Breast epithelium (tissue), 4 donors: ENCODE measurements at regions not wholly inside any gene's neighbourhood (a gene's known extent, or its start where the extent isn't known, plus 50 kb on each side); places are given as distances from the start of the nearest gene placed in this dataset.

Experiments used
- DNase-seq, 2 donors: peaks; one replicate each; pipeline ENCODE4 v3.0.0-alpha.2; 2019; ENCODE audit warnings: low spot score in 2 of 2
- H3K27ac ChIP-seq, 2 donors: fragments of 200-600 bp; sonication (generic) in 1 of 2; one replicate each; pipeline ENCODE4 v1.5.1; 2016 to 2019; ENCODE audit warnings: mild to moderate bottlenecking in 1 of 2
- H3K27me3 ChIP-seq, 2 donors: fragments of 200-600 bp; sonication (generic) in 1 of 2; one replicate each; pipeline versions ENCODE4 v1.5.1 to v1.6.0; 2017 to 2019; ENCODE audit warnings: control low read depth in 1 of 2, mild to moderate bottlenecking in 1 of 2
- H3K36me3 ChIP-seq: fragments of 200-600 bp; one replicate; pipeline ENCODE4 v1.5.1; 2019
- H3K4me1 ChIP-seq, 2 donors: fragments of 200-600 bp; sonication (generic); one replicate each; pipeline ENCODE4 v1.5.1; 2016 to 2019; ENCODE audit warnings: control low read depth in 1 of 2
- H3K4me3 ChIP-seq, 3 donors: fragments of 200-600 bp; sonication (generic); 1 replicate in 2 of 3; 2 replicates in 1 of 3; pipeline ENCODE4 v1.5.1; 2016 to 2019; ENCODE audit warnings: mild to moderate bottlenecking in 3 of 3, moderate library complexity in 2 of 3
- H3K9me3 ChIP-seq, 2 donors: fragments of 200-600 bp; sonication (generic) in 1 of 2; one replicate each; pipeline ENCODE4 v1.5.1; 2016 to 2019; ENCODE audit warnings: control low read depth in 1 of 2
- POLR2A ChIP-seq: fragments of 450-650 bp; IDR thresholded peaks from one replicate; pipeline ENCODE4 v1.6.1; 2016; ENCODE audit warnings: antibody characterized with exemption, mild to moderate bottlenecking, moderate library complexity
- POLR2AphosphoS5 ChIP-seq, 3 donors: sonication (generic); formaldehyde crosslinking; IDR thresholded peaks; one replicate each; pipeline ENCODE4 v1.6.1; 2017; ENCODE audit warnings: antibody characterized with exemption in 3 of 3
- intact Hi-C: fragments of 100-400 bp; cut with DNase I; formaldehyde crosslinking; loops from one replicate; pipeline ENCODE4 v1.15.1; 2023; ENCODE audit warnings: low total_unique reads
- TF ChIP-seq, protein P1 (sequence below), 3 donors: fragments of 450-650 bp; IDR thresholded peaks; one replicate each; pipeline ENCODE4 v1.5.1; 2016 to 2017; ENCODE audit warnings: antibody characterized with exemption in 3 of 3, mild to moderate bottlenecking in 3 of 3, moderate library complexity in 3 of 3

DNA sequence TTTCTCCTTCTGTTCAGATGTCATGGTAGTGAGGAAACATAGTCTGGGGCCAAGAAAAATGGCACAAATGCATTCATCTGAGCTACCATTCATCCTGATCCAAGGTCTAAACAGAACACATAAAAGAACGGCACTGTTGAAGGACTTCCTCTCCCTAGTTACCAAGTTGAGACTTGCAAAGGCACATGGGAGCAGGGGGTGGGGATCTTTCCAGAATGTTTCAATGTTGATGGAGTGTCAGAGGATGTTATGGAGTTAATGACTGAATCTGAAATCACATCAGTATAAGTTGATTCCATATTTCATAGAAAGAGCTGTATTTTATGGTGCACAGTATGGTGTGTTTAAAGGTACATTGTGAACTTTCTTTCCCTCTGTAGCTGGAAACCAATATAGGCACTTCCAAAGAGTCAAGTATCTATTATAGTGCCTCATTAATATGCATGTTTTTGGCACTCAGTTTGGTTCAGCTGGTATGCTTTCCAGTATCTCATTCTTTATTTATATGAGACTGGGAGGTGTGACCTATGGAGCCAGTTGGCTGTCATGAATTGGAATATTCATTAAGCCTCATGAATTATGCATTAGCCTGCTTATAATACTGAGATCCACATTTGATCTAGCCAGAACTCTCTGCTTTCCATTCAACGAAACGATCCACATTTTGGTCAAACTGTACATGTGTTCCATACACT lies 603.0 kb downstream of the NR2F1-AS1 start:
- H3K27ac ChIP-seq: no peak overlapping the region
- H3K4me1 ChIP-seq: no peaks in the 10 kb centered on the region
- H3K27me3 ChIP-seq: no peaks in the 10 kb centered on the region
- no peaks in the 10 kb centered on the region for H3K36me3 ChIP-seq
- no peaks in the 10 kb centered on the region for H3K9me3 ChIP-seq
- H3K4me3 ChIP-seq: no peak overlapping the region
- intact Hi-C loops: no loop called here
- no peak for DNase-seq
- no peak for TF ChIP-seq POLR2A

DNA sequence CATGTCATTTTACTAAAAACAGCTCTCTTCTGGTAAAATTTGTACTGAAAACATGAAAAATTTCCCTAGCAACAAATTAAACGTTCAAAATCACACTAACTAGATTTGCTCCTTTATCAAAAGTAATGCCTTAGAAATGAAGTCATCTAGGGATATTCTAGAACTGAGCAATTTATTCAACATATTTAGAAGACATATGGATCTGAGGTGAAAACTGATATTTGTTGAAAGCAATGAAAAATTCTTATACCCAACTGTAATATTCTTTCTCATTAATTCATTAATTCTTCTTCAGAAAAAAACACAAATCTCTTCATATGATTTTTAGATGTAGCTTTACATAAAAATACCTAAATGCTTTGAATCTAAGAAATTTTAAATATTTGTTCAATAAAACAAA lies 604.9 kb downstream of the NR2F1-AS1 start:
- Histone ChIP-seq H3K4me1 (no peaks in the 10 kb centered on the region), H3K36me3 (no peaks in the 10 kb centered on the region), H3K4me3 (no peak overlapping the region), H3K27me3 (no peaks in the 10 kb centered on the region), H3K27ac (no peak overlapping the region), H3K9me3 (no peaks in the 10 kb centered on the region)
- no peak for DNase-seq
- TF ChIP-seq POLR2AphosphoS5 (IDR thresholded peaks at IDR 0.05): no peak
- no peak for TF ChIP-seq POLR2A
- TF ChIP-seq, protein P1, sequence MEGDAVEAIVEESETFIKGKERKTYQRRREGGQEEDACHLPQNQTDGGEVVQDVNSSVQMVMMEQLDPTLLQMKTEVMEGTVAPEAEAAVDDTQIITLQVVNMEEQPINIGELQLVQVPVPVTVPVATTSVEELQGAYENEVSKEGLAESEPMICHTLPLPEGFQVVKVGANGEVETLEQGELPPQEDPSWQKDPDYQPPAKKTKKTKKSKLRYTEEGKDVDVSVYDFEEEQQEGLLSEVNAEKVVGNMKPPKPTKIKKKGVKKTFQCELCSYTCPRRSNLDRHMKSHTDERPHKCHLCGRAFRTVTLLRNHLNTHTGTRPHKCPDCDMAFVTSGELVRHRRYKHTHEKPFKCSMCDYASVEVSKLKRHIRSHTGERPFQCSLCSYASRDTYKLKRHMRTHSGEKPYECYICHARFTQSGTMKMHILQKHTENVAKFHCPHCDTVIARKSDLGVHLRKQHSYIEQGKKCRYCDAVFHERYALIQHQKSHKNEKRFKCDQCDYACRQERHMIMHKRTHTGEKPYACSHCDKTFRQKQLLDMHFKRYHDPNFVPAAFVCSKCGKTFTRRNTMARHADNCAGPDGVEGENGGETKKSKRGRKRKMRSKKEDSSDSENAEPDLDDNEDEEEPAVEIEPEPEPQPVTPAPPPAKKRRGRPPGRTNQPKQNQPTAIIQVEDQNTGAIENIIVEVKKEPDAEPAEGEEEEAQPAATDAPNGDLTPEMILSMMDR (IDR thresholded peaks at IDR 0.05): no peak
- intact Hi-C loops: no loop called here

DNA sequence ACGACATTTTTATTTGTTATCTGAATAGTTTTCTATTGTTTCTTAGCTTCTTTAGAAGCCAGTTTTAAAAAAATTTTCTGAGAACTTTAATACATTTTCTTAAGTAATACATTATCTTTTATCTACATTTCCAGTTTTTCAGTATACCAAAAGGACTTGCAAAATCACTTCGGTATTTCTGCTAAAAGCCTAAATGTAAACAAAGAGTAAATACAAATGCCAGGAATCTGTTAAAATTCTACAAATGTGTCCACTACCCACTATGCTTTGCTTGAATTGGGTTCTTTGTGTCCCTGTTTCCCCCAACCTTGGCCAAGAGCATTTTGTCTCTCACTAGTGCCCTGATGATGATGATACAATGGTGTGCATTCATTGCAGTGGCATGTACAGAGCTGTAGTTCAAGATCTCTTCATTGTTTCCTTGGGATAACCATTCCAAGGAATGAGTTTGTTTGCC lies 611.2 kb downstream of the NR2F1-AS1 start:
- Histone ChIP-seq H3K9me3 (no peaks in the 10 kb centered on the region), H3K36me3 (no peaks in the 10 kb centered on the region), H3K27me3 (no peaks in the 10 kb centered on the region), H3K27ac (no peak overlapping the region), H3K4me3 (no peak overlapping the region), H3K4me1 (no peaks in the 10 kb centered on the region)
- no peak for DNase-seq
- intact Hi-C loops: no loop called here
- TF ChIP-seq, protein P1 (IDR thresholded peaks at IDR 0.05): no peak
- TF ChIP-seq POLR2AphosphoS5 (IDR thresholded peaks at IDR 0.05): no peak
- TF ChIP-seq POLR2A: no peak

DNA sequence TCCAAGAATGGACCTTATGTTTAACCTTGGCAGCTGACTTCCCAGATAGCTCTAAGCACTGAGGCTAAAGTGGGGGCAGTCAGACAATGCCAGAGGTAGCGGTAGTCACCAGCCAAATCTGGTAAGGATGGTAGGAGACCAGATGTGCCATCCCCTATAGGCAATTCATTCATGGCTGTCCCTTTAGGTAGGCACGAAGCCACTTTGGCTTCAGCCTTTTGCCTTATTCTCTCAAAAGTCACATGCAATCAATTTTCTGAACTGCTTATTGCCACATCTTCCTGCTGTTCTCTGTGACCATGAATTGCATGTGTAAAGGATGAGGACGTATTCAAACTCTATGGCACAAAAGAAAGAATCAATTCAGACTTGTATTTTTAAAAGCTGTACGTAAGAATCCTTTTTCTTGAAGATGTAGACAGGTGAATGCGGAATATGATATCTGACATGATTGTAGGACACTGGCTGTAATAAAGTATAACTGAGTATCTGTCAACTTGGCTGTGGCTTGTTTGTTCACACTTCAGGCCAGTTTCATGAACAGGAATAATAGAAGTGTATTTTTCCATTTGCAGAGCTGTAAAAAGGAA lies 611.7 kb downstream of the NR2F1-AS1 start:
- Histone ChIP-seq H3K27me3 (no peaks in the 10 kb centered on the region), H3K4me3 (no peak overlapping the region), H3K4me1 (no peaks in the 10 kb centered on the region), H3K27ac (no peak overlapping the region), H3K9me3 (no peaks in the 10 kb centered on the region), H3K36me3 (no peaks in the 10 kb centered on the region)
- intact Hi-C loops: no loop called here
- DNase-seq: no peak
- TF ChIP-seq, protein P1 (IDR thresholded peaks at IDR 0.05): no peak
- TF ChIP-seq POLR2AphosphoS5 (IDR thresholded peaks at IDR 0.05): no peak
- no peak for TF ChIP-seq POLR2A

DNA sequence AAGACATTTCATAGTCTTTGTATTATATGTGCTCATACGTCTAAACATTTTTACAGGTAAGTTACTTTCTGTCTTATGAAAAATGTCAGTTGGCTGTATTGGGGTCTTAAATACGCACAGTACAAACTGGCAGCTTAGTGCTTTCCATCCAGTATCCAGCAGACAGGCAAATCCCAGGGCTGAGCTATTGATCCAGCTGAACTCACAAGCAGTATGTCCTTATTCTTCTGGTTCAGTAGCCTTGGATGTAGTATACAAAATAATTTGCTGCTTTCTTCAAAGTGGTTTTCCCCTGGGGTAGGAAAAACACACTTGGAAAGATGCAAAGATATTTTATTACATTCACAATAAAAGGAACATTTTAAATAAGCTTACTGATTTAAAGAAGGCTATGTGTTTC lies 617.2 kb downstream of the NR2F1-AS1 start:
- no peak for TF ChIP-seq POLR2A
- TF ChIP-seq, protein P1 (IDR thresholded peaks at IDR 0.05): no peak
- TF ChIP-seq POLR2AphosphoS5 (IDR thresholded peaks at IDR 0.05): no peak
- H3K27me3 ChIP-seq: no peaks in the 10 kb centered on the region
- intact Hi-C loops: no loop called here
- no peaks in the 10 kb centered on the region for H3K36me3 ChIP-seq
- H3K4me1 ChIP-seq: no peaks in the 10 kb centered on the region
- DNase-seq: no peak
- H3K27ac ChIP-seq: no peak overlapping the region
- no peak overlapping the region for H3K4me3 ChIP-seq
- no peaks in the 10 kb centered on the region for H3K9me3 ChIP-seq
